HEK293 (cell line): ENCODE measurements at regions not wholly inside any gene's neighbourhood (a gene's known extent, or its start where the extent isn't known, plus 50 kb on each side); places are given as distances from the start of the nearest gene placed in this dataset.
A peak's percentile ranks its signal among the peaks of the same experiment; 100 is the strongest.

ENCODE experiments used
- BCL11A ChIP-seq: fragments of 450-650 bp; formaldehyde crosslinking; IDR thresholded peaks from 2 replicates; pipeline ENCODE4 v1.5.1; 2016; ENCODE audit warnings: low read depth, missing biosample characterization, missing genetic modification characterization
- GLIS1 ChIP-seq: fragments of 450-650 bp; formaldehyde crosslinking; IDR thresholded peaks from 2 replicates; pipeline ENCODE4 v1.5.1; 2016; ENCODE audit warnings: missing biosample characterization, missing genetic modification characterization
- MZF1 ChIP-seq: fragments of 450-650 bp; formaldehyde crosslinking; IDR thresholded peaks from 2 replicates; pipeline ENCODE4 v1.5.1; 2017; ENCODE audit warnings: missing biosample characterization, missing genetic modification characterization, borderline replicate concordance
- PATZ1 ChIP-seq: fragments of 450-650 bp; formaldehyde crosslinking; IDR thresholded peaks from 2 replicates; pipeline ENCODE4 v1.5.1; 2016; ENCODE audit warnings: missing biosample characterization, missing genetic modification characterization
- SP7 ChIP-seq: fragments of 450-650 bp; formaldehyde crosslinking; IDR thresholded peaks from 2 replicates; pipeline ENCODE4 v1.5.1; 2016; ENCODE audit warnings: missing biosample characterization, missing genetic modification characterization
- WT1 ChIP-seq: fragments of 450-650 bp; formaldehyde crosslinking; IDR thresholded peaks from 2 replicates; pipeline ENCODE4 v1.5.1; 2016; ENCODE audit warnings: missing biosample characterization, missing genetic modification characterization
- ZBTB11 ChIP-seq: fragments of 450-650 bp; formaldehyde crosslinking; conservative IDR thresholded peaks from 2 replicates; pipeline ENCODE4 v1.5.1; 2016; ENCODE audit warnings: low read depth, missing biosample characterization, missing genetic modification characterization
- ZBTB26 ChIP-seq: fragments of 450-650 bp; formaldehyde crosslinking; optimal IDR thresholded peaks from 2 replicates; pipeline ENCODE3; 2016; ENCODE audit warnings: missing biosample characterization, mild to moderate bottlenecking, missing genetic modification characterization
- ZBTB44 ChIP-seq: fragments of 450-650 bp; IDR thresholded peaks from 2 replicates; pipeline ENCODE4 v1.5.1; 2018; ENCODE audit warnings: missing biosample characterization, mild to moderate bottlenecking, missing genetic modification characterization
- ZEB2 ChIP-seq: fragments of 450-650 bp; formaldehyde crosslinking; IDR thresholded peaks from 2 replicates; pipeline ENCODE4 v1.5.1; 2016; ENCODE audit warnings: missing biosample characterization, missing genetic modification characterization
- ZFHX2 ChIP-seq: fragments of 450-650 bp; formaldehyde crosslinking; conservative IDR thresholded peaks from 2 replicates; pipeline ENCODE4 v1.5.1; 2016; ENCODE audit warnings: missing biosample characterization, missing genetic modification characterization
- ZFP37 ChIP-seq: fragments of 450-650 bp; formaldehyde crosslinking; IDR thresholded peaks from 2 replicates; pipeline ENCODE4 v1.5.1; 2016; ENCODE audit warnings: missing biosample characterization, missing genetic modification characterization
- ZNF174 ChIP-seq: fragments of 450-650 bp; formaldehyde crosslinking; IDR thresholded peaks from 2 replicates; pipeline ENCODE4 v1.5.0; 2017; ENCODE audit warnings: missing biosample characterization, mild to moderate bottlenecking, missing genetic modification characterization
- ZNF175 ChIP-seq: fragments of 450-650 bp; formaldehyde crosslinking; IDR thresholded peaks from 2 replicates; pipeline ENCODE4 v1.5.1; 2016; ENCODE audit warnings: missing biosample characterization, missing genetic modification characterization
- ZNF202 ChIP-seq: fragments of 450-650 bp; formaldehyde crosslinking; IDR thresholded peaks from 2 replicates; pipeline ENCODE4 v1.5.1; 2016; ENCODE audit warnings: missing biosample characterization, missing genetic modification characterization, borderline replicate concordance
- ZNF266 ChIP-seq: fragments of 450-650 bp; formaldehyde crosslinking; IDR thresholded peaks from 2 replicates; pipeline ENCODE4 v1.5.1; 2016; ENCODE audit warnings: missing biosample characterization, missing genetic modification characterization, low read depth
- ZNF324 ChIP-seq: fragments of 450-650 bp; formaldehyde crosslinking; IDR thresholded peaks from 2 replicates; pipeline ENCODE4 v1.5.1; 2016; ENCODE audit warnings: missing biosample characterization, missing genetic modification characterization
- ZNF391 ChIP-seq: fragments of 450-650 bp; formaldehyde crosslinking; IDR thresholded peaks from 2 replicates; pipeline ENCODE4 v1.5.1; 2016; ENCODE audit warnings: low read depth, missing biosample characterization, missing genetic modification characterization, borderline replicate concordance
- ZNF426 ChIP-seq: fragments of 450-650 bp; formaldehyde crosslinking; IDR thresholded peaks from 2 replicates; pipeline ENCODE4 v1.5.1; 2017; ENCODE audit warnings: missing biosample characterization, missing genetic modification characterization, mild to moderate bottlenecking, inconsistent platforms, moderate library complexity
- ZNF501 ChIP-seq: fragments of 450-650 bp; formaldehyde crosslinking; IDR thresholded peaks from 2 replicates; pipeline ENCODE4 v1.5.1; 2016; ENCODE audit warnings: missing biosample characterization, missing genetic modification characterization
- ZNF600 ChIP-seq: fragments of 450-650 bp; formaldehyde crosslinking; IDR thresholded peaks from 2 replicates; pipeline ENCODE4 v1.5.1; 2016; ENCODE audit warnings: missing biosample characterization, missing genetic modification characterization
- ZNF677 ChIP-seq: fragments of 450-650 bp; IDR thresholded peaks from 2 replicates; pipeline ENCODE4 v1.5.0; 2018; ENCODE audit warnings: missing biosample characterization, mild to moderate bottlenecking, missing genetic modification characterization, moderate library complexity
- ZNF747 ChIP-seq: fragments of 450-650 bp; formaldehyde crosslinking; IDR thresholded peaks from 2 replicates; pipeline ENCODE4 v1.5.1; 2016; ENCODE audit warnings: missing biosample characterization, missing genetic modification characterization
- ZXDB ChIP-seq: fragments of 450-650 bp; formaldehyde crosslinking; IDR thresholded peaks from 2 replicates; pipeline ENCODE4 v1.5.1; 2016; ENCODE audit warnings: missing biosample characterization, missing genetic modification characterization
- TF ChIP-seq, protein P1 (sequence below): fragments of 450-650 bp; formaldehyde crosslinking; IDR thresholded peaks from 2 replicates; pipeline ENCODE4 v1.5.1; 2016; ENCODE audit warnings: missing biosample characterization, missing genetic modification characterization
- TF ChIP-seq, protein P2 (sequence below): fragments of 450-650 bp; formaldehyde crosslinking; IDR thresholded peaks from 2 replicates; pipeline ENCODE4 v1.5.1; 2016; ENCODE audit warnings: missing biosample characterization, missing genetic modification characterization
- TF ChIP-seq, protein P3 (sequence below): fragments of 450-650 bp; formaldehyde crosslinking; IDR thresholded peaks from 2 replicates; pipeline ENCODE4 v1.5.1; 2017; ENCODE audit warnings: missing biosample characterization, missing genetic modification characterization

DNA sequence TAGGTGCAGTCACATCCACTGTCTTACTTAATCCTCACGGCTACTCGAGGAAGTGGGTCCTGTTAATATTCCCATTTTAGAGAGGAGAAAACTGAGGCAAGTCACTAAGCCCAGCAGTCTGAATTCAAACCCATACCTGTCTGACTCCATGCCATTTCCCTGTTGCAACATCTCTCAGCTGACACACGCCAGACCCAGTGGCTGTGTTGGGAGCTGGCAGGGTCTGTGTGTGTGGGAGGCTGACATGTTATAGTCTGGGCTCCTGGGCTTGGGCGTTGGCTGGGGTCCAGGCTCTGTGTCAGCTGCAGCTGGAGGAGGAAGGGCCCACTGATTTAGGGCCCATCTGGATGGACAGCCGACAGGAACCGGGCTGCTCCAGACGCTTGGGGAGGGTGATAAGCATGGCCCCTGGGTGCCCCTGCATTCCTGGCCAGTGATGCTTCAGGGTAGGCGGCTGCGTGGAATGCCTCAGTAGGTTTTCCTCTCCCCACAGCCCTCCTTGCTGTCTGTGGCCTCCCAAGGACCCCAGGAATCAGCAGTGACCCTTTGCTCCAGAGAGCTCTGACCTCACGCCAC is 562.5 kb downstream of the MN1 start (continued):
- TF ChIP-seq PATZ1: peak; percentile 79
- no peak for TF ChIP-seq ZNF501 (tag by site-specific recombination)
- 0 out of 2 replicates have a peak, but pooled peaks have one; percentile 25 for TF ChIP-seq ZEB2 (tag by site-specific recombination)
- TF ChIP-seq ZNF202 (tag by site-specific recombination): no peak
- TF ChIP-seq ZFP37: 0 out of 2 replicates have a peak, but pooled peaks have one; percentile 44
- TF ChIP-seq, protein P1, sequence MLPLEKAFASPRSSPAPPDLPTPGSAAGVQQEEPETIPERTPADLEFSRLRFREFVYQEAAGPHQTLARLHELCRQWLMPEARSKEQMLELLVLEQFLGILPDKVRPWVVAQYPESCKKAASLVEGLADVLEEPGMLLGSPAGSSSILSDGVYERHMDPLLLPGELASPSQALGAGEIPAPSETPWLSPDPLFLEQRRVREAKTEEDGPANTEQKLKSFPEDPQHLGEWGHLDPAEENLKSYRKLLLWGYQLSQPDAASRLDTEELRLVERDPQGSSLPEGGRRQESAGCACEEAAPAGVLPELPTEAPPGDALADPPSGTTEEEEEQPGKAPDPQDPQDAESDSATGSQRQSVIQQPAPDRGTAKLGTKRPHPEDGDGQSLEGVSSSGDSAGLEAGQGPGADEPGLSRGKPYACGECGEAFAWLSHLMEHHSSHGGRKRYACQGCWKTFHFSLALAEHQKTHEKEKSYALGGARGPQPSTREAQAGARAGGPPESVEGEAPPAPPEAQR (tag by site-specific recombination): no peak
- no peak for TF ChIP-seq BCL11A (tag by site-specific recombination)
- no peak for TF ChIP-seq ZNF266 (tag by site-specific recombination)
- TF ChIP-seq ZNF600 (tag by site-specific recombination): no peak; the same call in 1 of the 2 replicates
- TF ChIP-seq ZNF747: no peak
- no peak for TF ChIP-seq ZNF677 (tag by site-specific recombination)
- no peak for TF ChIP-seq ZNF426 (tag by site-specific recombination)
- no peak for TF ChIP-seq ZNF391 (tag by site-specific recombination)
- TF ChIP-seq ZBTB44 (tag by site-specific recombination): no peak
- no peak for TF ChIP-seq ZBTB11 (tag by site-specific recombination)
- no peak for TF ChIP-seq ZBTB26 (tag by site-specific recombination)
- peak; percentile 45 for TF ChIP-seq SP7 (tag by site-specific recombination)
- TF ChIP-seq, protein P2, sequence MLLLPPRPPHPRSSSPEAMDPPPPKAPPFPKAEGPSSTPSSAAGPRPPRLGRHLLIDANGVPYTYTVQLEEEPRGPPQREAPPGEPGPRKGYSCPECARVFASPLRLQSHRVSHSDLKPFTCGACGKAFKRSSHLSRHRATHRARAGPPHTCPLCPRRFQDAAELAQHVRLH (tag by site-specific recombination): peak; percentile 55; the same call in 1 of the 2 replicates
- no peak for TF ChIP-seq MZF1 (tag by site-specific recombination)
- peak; percentile 85 for TF ChIP-seq GLIS1 (tag by site-specific recombination)
- TF ChIP-seq WT1 (tag by site-specific recombination): 0 out of 2 replicates have a peak, but pooled peaks have one; percentile 33
- no peak for TF ChIP-seq ZNF175 (tag by site-specific recombination)
- TF ChIP-seq ZXDB (tag by site-specific recombination): peak; percentile 77
- no peak for TF ChIP-seq ZNF174 (tag by site-specific recombination)
- TF ChIP-seq, protein P3, sequence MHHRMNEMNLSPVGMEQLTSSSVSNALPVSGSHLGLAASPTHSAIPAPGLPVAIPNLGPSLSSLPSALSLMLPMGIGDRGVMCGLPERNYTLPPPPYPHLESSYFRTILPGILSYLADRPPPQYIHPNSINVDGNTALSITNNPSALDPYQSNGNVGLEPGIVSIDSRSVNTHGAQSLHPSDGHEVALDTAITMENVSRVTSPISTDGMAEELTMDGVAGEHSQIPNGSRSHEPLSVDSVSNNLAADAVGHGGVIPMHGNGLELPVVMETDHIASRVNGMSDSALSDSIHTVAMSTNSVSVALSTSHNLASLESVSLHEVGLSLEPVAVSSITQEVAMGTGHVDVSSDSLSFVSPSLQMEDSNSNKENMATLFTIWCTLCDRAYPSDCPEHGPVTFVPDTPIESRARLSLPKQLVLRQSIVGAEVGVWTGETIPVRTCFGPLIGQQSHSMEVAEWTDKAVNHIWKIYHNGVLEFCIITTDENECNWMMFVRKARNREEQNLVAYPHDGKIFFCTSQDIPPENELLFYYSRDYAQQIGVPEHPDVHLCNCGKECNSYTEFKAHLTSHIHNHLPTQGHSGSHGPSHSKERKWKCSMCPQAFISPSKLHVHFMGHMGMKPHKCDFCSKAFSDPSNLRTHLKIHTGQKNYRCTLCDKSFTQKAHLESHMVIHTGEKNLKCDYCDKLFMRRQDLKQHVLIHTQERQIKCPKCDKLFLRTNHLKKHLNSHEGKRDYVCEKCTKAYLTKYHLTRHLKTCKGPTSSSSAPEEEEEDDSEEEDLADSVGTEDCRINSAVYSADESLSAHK (tag by site-specific recombination): no peak
- peak; percentile 45; the same call in 1 of the 2 replicates for TF ChIP-seq ZNF324 (tag by site-specific recombination)
- TF ChIP-seq ZFHX2 (tag by site-specific recombination): peak; percentile 95
